ENCODE measurements at regions not wholly inside any gene's neighbourhood (a gene's known extent, or its start where the extent isn't known, plus 50 kb on each side); places are given as distances from the start of the nearest gene placed in this dataset.

DNA sequence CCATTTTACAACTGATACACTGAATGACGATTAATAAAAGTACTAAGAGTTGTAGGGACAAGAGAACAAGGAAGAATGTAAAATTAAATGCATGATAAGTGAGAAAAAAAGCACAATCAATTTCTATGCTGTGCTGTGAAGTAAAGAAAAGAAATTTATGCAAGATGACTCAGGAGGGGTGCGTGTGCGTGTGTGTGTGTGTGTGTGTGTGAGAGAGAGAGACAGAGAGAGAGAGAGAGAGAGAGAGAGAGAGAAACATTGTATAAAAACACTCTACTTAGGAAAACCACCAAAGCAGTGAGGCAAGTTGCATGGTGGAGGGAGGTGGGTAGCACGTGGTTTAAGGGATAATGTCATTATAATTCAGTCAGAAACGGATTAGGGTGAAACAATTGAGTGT, 580.8 kb upstream of the ALCAM start:
- H3K27me3 ChIP-seq (ENCODE audit: control insufficient read depth in 1 of 2, insufficient read depth in 2 of 2, low read length in 2 of 2): no peaks in the 10 kb centered on the region
- H3K4me3 Mint-ChIP-seq: no peak overlapping the region
- H3K27ac Mint-ChIP-seq: no peak overlapping the region
- no peaks in the 10 kb centered on the region for H3K9me3 ChIP-seq (ENCODE audit: control insufficient read depth in 1 of 2, insufficient read depth in 1 of 2, low read length in 2 of 2)
- H3K4me3 ChIP-seq (ENCODE audit: low read length): no peak overlapping the region
- intact Hi-C loops (cut with DNase I, micrococcal nuclease): no loop called here
- no peaks in the 10 kb centered on the region for H3K4me1 Mint-ChIP-seq (ENCODE audit: low read depth)
- TF ChIP-seq CTCF (IDR thresholded peaks at IDR 0.05): no peak
- no peaks in the 10 kb centered on the region for H3K4me1 ChIP-seq (ENCODE audit: insufficient read depth, low read length)
- CTCF ChIA-PET: no interaction called here
- ATAC-seq (ENCODE audit: poor library complexity): no peak
- no peak for DNase-seq
- no peaks in the 10 kb centered on the region for H3K9me3 Mint-ChIP-seq
- H3K36me3 Mint-ChIP-seq (ENCODE audit: low read depth): no peaks in the 10 kb centered on the region
- POLR2A ChIA-PET: no interaction called here
- no peak overlapping the region for H3K27ac ChIP-seq (ENCODE audit: low read depth in 1 of 2, low read length in 2 of 2)
- no peaks in the 10 kb centered on the region for H3K36me3 ChIP-seq (ENCODE audit: insufficient read depth, low read length)
- no peaks in the 10 kb centered on the region for H3K27me3 Mint-ChIP-seq

DNA sequence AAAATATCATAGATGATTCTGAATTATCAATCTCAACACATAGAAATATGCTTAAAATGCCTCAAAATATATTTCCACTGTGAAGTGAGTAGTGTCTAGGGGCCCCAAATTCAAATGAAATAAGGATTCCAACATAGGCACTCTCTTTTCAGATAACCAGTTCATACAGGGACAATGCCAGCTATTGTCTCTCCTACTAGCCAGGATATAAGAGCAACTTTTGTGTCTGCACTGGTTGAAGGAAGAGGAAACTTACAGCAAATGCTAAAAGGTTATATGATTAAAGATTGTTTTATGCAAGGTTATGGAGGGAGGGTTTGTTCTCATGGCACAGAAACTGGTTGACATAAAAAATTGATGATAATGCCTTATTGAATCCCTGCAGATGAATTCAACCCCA, 579.4 kb upstream of the ALCAM start:
- POLR2A ChIA-PET: no interaction called here
- Mint-ChIP-seq H3K9me3 (no peaks in the 10 kb centered on the region), H3K27ac (no peak overlapping the region), H3K4me3 (no peak overlapping the region), H3K36me3 (ENCODE audit: low read depth) (no peaks in the 10 kb centered on the region), H3K4me1 (ENCODE audit: low read depth) (no peaks in the 10 kb centered on the region), H3K27me3 (no peaks in the 10 kb centered on the region)
- intact Hi-C loops (cut with DNase I, micrococcal nuclease): no loop called here
- TF ChIP-seq CTCF (IDR thresholded peaks at IDR 0.05): no peak
- Histone ChIP-seq H3K27ac (ENCODE audit: low read depth in 1 of 2, low read length in 2 of 2) (no peak overlapping the region), H3K4me3 (ENCODE audit: low read length) (no peak overlapping the region), H3K36me3 (ENCODE audit: insufficient read depth, low read length) (no peaks in the 10 kb centered on the region), H3K27me3 (ENCODE audit: control insufficient read depth in 1 of 2, insufficient read depth in 2 of 2, low read length in 2 of 2) (no peaks in the 10 kb centered on the region), H3K4me1 (ENCODE audit: insufficient read depth, low read length) (no peaks in the 10 kb centered on the region), H3K9me3 (ENCODE audit: control insufficient read depth in 1 of 2, insufficient read depth in 1 of 2, low read length in 2 of 2) (no peaks in the 10 kb centered on the region)
- no peak for ATAC-seq (ENCODE audit: poor library complexity)
- CTCF ChIA-PET: no interaction called here
- no peak for DNase-seq

- POLR2A ChIA-PET: no interaction called here
- H3K27ac Mint-ChIP-seq: no peak overlapping the region
Observed at GRCh38 chr3:104788807-104789206, 577.9 kb upstream of the ALCAM start.

More at GRCh38 chr3:104788807-104789206, 577.9 kb upstream of the ALCAM start:
- H3K4me3 Mint-ChIP-seq: no peak overlapping the region
- H3K9me3 ChIP-seq (ENCODE audit: control insufficient read depth in 1 of 2, insufficient read depth in 1 of 2, low read length in 2 of 2): no peaks in the 10 kb centered on the region
- H3K27ac ChIP-seq (ENCODE audit: low read depth in 1 of 2, low read length in 2 of 2): no peak overlapping the region
- CTCF ChIA-PET: no interaction called here
- TF ChIP-seq CTCF (IDR thresholded peaks at IDR 0.05): no peak
- no peak overlapping the region for H3K4me3 ChIP-seq (ENCODE audit: low read length)
- DNase-seq: no peak
- no peak for ATAC-seq (ENCODE audit: poor library complexity)
- H3K4me1 ChIP-seq (ENCODE audit: insufficient read depth, low read length): no peaks in the 10 kb centered on the region
- no peaks in the 10 kb centered on the region for H3K27me3 Mint-ChIP-seq
- intact Hi-C loops (cut with DNase I, micrococcal nuclease): no loop called here
- no peaks in the 10 kb centered on the region for H3K9me3 Mint-ChIP-seq
- no peaks in the 10 kb centered on the region for H3K36me3 ChIP-seq (ENCODE audit: insufficient read depth, low read length)
- H3K27me3 ChIP-seq (ENCODE audit: control insufficient read depth in 1 of 2, insufficient read depth in 2 of 2, low read length in 2 of 2): no peaks in the 10 kb centered on the region
- H3K36me3 Mint-ChIP-seq (ENCODE audit: low read depth): no peaks in the 10 kb centered on the region
- H3K4me1 Mint-ChIP-seq (ENCODE audit: low read depth): no peaks in the 10 kb centered on the region
